ENCODE measurements at regions not wholly inside any gene's neighbourhood (a gene's known extent, or its start where the extent isn't known, plus 50 kb on each side); places are given as distances from the start of the nearest gene placed in this dataset.
"Not testable (repeated sequence)": the region's sequence is repeated elsewhere in the genome, so short reads cannot be mapped to it uniquely, and the experiment has no call there.

DNA sequence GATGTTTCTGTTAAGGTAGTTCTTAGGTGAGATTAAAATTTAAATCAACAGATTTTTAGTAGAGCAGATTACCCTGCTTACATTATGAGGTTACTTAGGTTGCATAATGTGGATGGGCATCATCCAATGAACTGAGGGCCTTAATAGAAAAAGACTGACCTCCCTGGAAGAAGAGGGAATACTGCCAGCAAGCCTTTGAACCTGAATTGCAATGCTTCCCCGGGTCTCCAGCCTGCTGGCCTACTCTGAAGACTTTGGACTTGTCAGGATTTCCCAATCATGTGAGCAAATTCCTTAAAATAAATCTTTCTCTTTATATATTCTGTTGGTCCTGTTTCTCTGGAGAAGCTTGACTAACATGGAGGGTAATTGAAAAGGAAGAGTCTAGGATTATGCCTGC lies 542.1 kb upstream of the ARRDC3 start:
- no peak for ATAC-seq
- no peaks in the 10 kb centered on the region for H3K36me3 ChIP-seq (ENCODE audit: control insufficient read depth, insufficient read depth, low read length)
- ChIA-PET POLR2A (no interaction called here), CTCF (no interaction called here)
- H3K4me3 ChIP-seq (ENCODE audit: low read depth in 2 of 2, low read length in 2 of 2), result no peak overlapping the region
- intact Hi-C loops (cut with micrococcal nuclease; ENCODE audit: unreplicated experiment), result loop anchor here (5.0 kb wide), 1 partner anchor 382 kb away; no protein-coding TSS in a partner anchor
- peak overlapping the region; percentile 12; the same call in 1 of the 2 replicates for H3K27ac ChIP-seq (ENCODE audit: low read length)
- in situ Hi-C loops (cut with HindIII; ENCODE audit: low pct_unique_long_range_greater_than_20kb, low sequenced_read_pairs), result no loop called here
- DNase-seq (ENCODE audit: low read depth, low spot score), result no peak
- no peaks in the 10 kb centered on the region for H3K27me3 ChIP-seq (ENCODE audit: control insufficient read depth, insufficient read depth, low read length)
- no peaks in the 10 kb centered on the region for H3K4me1 ChIP-seq (ENCODE audit: control insufficient read depth, insufficient read depth, low read length)
- no peaks in the 10 kb centered on the region for H3K9me3 ChIP-seq (ENCODE audit: control insufficient read depth, insufficient read depth, low read depth, low read length)
- TF ChIP-seq POLR2AphosphoS5 (IDR thresholded peaks at IDR 0.05; ENCODE audit: low read depth, low read length) (no peak), SIN3A (IDR thresholded peaks at IDR 0.05; ENCODE audit: borderline replicate concordance, insufficient read depth, low read depth, low read length) (no peak), TCF7L2 (IDR thresholded peaks at IDR 0.05; ENCODE audit: low read depth, low read length) (no peak)
- TF ChIP-seq, protein P1, sequence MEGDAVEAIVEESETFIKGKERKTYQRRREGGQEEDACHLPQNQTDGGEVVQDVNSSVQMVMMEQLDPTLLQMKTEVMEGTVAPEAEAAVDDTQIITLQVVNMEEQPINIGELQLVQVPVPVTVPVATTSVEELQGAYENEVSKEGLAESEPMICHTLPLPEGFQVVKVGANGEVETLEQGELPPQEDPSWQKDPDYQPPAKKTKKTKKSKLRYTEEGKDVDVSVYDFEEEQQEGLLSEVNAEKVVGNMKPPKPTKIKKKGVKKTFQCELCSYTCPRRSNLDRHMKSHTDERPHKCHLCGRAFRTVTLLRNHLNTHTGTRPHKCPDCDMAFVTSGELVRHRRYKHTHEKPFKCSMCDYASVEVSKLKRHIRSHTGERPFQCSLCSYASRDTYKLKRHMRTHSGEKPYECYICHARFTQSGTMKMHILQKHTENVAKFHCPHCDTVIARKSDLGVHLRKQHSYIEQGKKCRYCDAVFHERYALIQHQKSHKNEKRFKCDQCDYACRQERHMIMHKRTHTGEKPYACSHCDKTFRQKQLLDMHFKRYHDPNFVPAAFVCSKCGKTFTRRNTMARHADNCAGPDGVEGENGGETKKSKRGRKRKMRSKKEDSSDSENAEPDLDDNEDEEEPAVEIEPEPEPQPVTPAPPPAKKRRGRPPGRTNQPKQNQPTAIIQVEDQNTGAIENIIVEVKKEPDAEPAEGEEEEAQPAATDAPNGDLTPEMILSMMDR (IDR thresholded peaks at IDR 0.05), result no peak
- TF ChIP-seq, protein P2, sequence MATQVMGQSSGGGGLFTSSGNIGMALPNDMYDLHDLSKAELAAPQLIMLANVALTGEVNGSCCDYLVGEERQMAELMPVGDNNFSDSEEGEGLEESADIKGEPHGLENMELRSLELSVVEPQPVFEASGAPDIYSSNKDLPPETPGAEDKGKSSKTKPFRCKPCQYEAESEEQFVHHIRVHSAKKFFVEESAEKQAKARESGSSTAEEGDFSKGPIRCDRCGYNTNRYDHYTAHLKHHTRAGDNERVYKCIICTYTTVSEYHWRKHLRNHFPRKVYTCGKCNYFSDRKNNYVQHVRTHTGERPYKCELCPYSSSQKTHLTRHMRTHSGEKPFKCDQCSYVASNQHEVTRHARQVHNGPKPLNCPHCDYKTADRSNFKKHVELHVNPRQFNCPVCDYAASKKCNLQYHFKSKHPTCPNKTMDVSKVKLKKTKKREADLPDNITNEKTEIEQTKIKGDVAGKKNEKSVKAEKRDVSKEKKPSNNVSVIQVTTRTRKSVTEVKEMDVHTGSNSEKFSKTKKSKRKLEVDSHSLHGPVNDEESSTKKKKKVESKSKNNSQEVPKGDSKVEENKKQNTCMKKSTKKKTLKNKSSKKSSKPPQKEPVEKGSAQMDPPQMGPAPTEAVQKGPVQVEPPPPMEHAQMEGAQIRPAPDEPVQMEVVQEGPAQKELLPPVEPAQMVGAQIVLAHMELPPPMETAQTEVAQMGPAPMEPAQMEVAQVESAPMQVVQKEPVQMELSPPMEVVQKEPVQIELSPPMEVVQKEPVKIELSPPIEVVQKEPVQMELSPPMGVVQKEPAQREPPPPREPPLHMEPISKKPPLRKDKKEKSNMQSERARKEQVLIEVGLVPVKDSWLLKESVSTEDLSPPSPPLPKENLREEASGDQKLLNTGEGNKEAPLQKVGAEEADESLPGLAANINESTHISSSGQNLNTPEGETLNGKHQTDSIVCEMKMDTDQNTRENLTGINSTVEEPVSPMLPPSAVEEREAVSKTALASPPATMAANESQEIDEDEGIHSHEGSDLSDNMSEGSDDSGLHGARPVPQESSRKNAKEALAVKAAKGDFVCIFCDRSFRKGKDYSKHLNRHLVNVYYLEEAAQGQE (IDR thresholded peaks at IDR 0.05; ENCODE audit: insufficient read depth in 1 of 2, low read depth in 2 of 2, low read length in 1 of 2), result no peak
- BruUV-seq (replicated peaks), result no TSS peak

DNA sequence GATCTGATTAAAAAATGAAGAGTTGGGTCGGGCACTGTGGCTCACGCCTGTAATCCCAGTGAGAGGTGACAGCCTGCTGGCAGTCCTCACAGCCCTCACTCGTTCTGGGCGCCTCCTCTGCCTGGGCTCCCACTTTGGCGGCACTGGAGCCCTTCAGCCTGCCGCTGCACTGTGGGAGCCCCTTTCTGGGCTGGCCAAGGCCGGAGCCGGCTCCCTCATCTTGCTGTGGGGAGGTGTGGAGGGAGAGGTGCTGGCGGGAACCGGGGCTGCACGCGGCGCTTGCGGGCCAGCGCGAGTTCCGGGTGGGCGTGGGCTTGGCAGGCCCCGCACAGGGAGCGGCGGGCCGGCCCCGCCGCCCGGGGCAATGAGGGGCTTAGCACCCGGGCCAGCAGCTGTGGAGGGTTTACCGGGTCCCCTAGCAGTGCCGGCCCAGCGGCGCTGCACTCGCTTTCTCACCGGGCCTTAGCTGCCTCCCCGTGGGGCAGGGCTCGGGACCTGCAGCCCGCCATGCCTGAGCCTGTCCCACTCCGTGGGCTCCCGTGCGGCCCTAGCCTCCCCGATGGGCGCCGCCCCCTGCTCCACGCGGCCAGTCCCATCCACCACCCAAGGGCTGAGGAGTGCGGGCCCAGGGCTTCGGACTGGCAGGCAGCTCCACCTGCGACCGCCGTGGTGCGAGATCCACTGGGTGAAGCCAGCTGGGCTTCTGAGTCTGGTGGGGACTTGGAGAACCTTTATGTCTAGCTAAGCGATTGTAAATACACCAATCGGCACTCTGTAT lies 534.1 kb upstream of the ARRDC3 start:
- DNase-seq (ENCODE audit: low read depth, low spot score); BruUV-seq (replicated peaks); ATAC-seq; H3K4me1 ChIP-seq (ENCODE audit: control insufficient read depth, insufficient read depth, low read length); H3K4me3 ChIP-seq (ENCODE audit: low read depth in 2 of 2, low read length in 2 of 2); in situ Hi-C loops (cut with HindIII; ENCODE audit: low pct_unique_long_range_greater_than_20kb, low sequenced_read_pairs); H3K27ac ChIP-seq (ENCODE audit: low read length); CTCF ChIA-PET; H3K9me3 ChIP-seq (ENCODE audit: control insufficient read depth, insufficient read depth, low read depth, low read length); POLR2A ChIA-PET; H3K27me3 ChIP-seq (ENCODE audit: control insufficient read depth, insufficient read depth, low read length); H3K36me3 ChIP-seq (ENCODE audit: control insufficient read depth, insufficient read depth, low read length): not testable (repeated sequence)
- intact Hi-C loops (cut with micrococcal nuclease; ENCODE audit: unreplicated experiment), result loop anchor here (10.0 kb wide), 1 partner anchor 412 kb away; no protein-coding TSS in a partner anchor

DNA sequence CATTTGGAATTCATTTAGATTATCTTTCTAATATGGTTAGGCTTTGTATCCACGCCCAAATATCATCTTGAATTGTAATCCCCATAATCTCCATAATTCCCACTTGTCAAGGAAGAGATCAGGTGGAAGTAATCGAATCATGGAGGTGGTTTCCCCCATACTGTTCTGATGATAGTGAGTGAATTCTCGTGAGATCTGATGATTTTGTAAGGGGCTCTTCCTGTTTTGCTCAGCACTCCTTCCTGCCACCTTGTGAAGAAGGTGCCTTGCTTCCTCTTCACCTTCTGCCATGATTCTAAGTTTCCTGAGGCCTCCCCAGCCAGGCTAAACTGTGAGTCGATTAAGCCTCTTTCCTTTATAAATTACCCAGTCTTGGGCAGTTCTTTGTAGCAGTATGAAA lies 527.5 kb upstream of the ARRDC3 start:
- in situ Hi-C loops (cut with HindIII; ENCODE audit: low pct_unique_long_range_greater_than_20kb, low sequenced_read_pairs) (no loop called here), intact Hi-C loops (cut with micrococcal nuclease; ENCODE audit: unreplicated experiment) (loop anchor here (10.0 kb wide), 1 partner anchor 406 kb away; no protein-coding TSS in a partner anchor)
- POLR2A ChIA-PET, result no interaction called here
- TF ChIP-seq POLR2AphosphoS5 (IDR thresholded peaks at IDR 0.05; ENCODE audit: low read depth, low read length) (no peak), SIN3A (IDR thresholded peaks at IDR 0.05; ENCODE audit: borderline replicate concordance, insufficient read depth, low read depth, low read length) (no peak), TCF7L2 (IDR thresholded peaks at IDR 0.05; ENCODE audit: low read depth, low read length) (no peak)
- TF ChIP-seq, protein P1 (IDR thresholded peaks at IDR 0.05), result no peak
- TF ChIP-seq, protein P2 (IDR thresholded peaks at IDR 0.05; ENCODE audit: insufficient read depth in 1 of 2, low read depth in 2 of 2, low read length in 1 of 2), result no peak
- no TSS peak for BruUV-seq (replicated peaks)
- Histone ChIP-seq H3K9me3 (ENCODE audit: control insufficient read depth, insufficient read depth, low read depth, low read length) (no peaks in the 10 kb centered on the region), H3K27me3 (ENCODE audit: control insufficient read depth, insufficient read depth, low read length) (no peaks in the 10 kb centered on the region), H3K4me1 (ENCODE audit: control insufficient read depth, insufficient read depth, low read length) (no peaks in the 10 kb centered on the region), H3K36me3 (ENCODE audit: control insufficient read depth, insufficient read depth, low read length) (no peaks in the 10 kb centered on the region), H3K27ac (ENCODE audit: low read length) (no peak overlapping the region), H3K4me3 (ENCODE audit: low read depth in 2 of 2, low read length in 2 of 2) (no peak overlapping the region)
- DNase-seq (ENCODE audit: low read depth, low spot score) (no peak), ATAC-seq (no peak)
- CTCF ChIA-PET, result no interaction called here
